ENCODE measurements at regions not wholly inside any gene's neighbourhood (a gene's known extent, or its start where the extent isn't known, plus 50 kb on each side); places are given as distances from the start of the nearest gene placed in this dataset.

GRCh38 chr2:211216221-211216620 is 659.8 kb downstream of the CPS1 start:
- no peak for TF ChIP-seq POLR2A (IDR thresholded peaks at IDR 0.05; ENCODE audit: extremely low read depth, insufficient read length)
- TF ChIP-seq, protein P1, sequence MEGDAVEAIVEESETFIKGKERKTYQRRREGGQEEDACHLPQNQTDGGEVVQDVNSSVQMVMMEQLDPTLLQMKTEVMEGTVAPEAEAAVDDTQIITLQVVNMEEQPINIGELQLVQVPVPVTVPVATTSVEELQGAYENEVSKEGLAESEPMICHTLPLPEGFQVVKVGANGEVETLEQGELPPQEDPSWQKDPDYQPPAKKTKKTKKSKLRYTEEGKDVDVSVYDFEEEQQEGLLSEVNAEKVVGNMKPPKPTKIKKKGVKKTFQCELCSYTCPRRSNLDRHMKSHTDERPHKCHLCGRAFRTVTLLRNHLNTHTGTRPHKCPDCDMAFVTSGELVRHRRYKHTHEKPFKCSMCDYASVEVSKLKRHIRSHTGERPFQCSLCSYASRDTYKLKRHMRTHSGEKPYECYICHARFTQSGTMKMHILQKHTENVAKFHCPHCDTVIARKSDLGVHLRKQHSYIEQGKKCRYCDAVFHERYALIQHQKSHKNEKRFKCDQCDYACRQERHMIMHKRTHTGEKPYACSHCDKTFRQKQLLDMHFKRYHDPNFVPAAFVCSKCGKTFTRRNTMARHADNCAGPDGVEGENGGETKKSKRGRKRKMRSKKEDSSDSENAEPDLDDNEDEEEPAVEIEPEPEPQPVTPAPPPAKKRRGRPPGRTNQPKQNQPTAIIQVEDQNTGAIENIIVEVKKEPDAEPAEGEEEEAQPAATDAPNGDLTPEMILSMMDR (IDR thresholded peaks at IDR 0.05; ENCODE audit: low read depth, low read length): no peak

All from NB4 (cell line).